Bronchial epithelial cell (primary cell): ENCODE measurements at regions not wholly inside any gene's neighbourhood (a gene's known extent, or its start where the extent isn't known, plus 50 kb on each side); places are given as distances from the start of the nearest gene placed in this dataset.
"Not testable (repeated sequence)": the region's sequence is repeated elsewhere in the genome, so short reads cannot be mapped to it uniquely, and the experiment has no call there.

Experiments
- DNase-seq: peaks from one replicate; pipeline ENCODE4 v3.0.0-alpha.2; 2010; ENCODE audit warnings: low read depth
- FAIRE-seq: peaks from 2 replicates; lab custom pipeline; 2011; peaks lifted over from hg19 to GRCh38; lab: Jason Lieb, UNC
- H3K27me3 ChIP-seq: 2 replicates; pipeline ENCODE4 v1.5.1; 2011; ENCODE audit warnings: low read length; ENCODE audit not compliant: control insufficient read depth, insufficient read depth
- H3K36me3 ChIP-seq: 2 replicates; pipeline ENCODE4 v1.5.1; 2011; ENCODE audit warnings: low read length; ENCODE audit not compliant: control insufficient read depth, insufficient read depth
- H3K4me3 ChIP-seq: 2 replicates; pipeline ENCODE4 v1.5.1; 2011; ENCODE audit warnings: mild to moderate bottlenecking, low read depth, low read length, control low read depth
- CTCF ChIP-seq: IDR thresholded peaks from 2 replicates; pipeline ENCODE4 v1.5.1; 2011; ENCODE audit warnings: mild to moderate bottlenecking, moderate library complexity, low read length, control low read depth, inconsistent platforms; ENCODE audit not compliant: insufficient read depth, severe bottlenecking

DNA sequence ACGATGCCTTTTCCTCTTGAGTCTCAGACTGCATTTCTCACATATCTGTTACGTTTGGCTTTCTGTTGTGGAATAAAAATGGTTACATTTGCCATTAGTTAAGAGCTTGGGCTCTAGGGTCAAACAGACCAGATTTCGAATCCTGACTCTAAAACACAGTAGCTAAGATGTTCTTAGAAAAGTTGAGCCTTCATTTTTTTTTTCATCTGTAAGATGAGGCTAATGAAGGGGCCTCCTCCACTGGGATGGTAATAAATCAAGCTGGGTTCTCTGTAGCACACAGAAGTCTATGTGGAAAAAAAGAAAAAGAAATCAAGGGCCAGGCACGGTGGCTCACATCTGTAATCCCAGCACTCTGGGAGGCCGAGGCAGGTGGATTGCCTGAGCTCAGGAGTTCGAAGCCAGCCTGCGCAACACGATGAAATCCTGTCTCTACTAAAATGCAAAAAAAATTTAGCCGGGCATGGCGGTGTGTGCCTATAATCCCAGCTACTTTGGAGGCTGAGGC, 49.9 kb upstream of the CAPRIN1 start:
- FAIRE-seq = no peak
- H3K27me3 ChIP-seq = peaks cover 2% of the 10 kb centered on the region
- H3K36me3 ChIP-seq = no peaks in the 10 kb centered on the region
- TF ChIP-seq CTCF = no peak
- no peak overlapping the region for H3K4me3 ChIP-seq
- no peak for DNase-seq

DNA sequence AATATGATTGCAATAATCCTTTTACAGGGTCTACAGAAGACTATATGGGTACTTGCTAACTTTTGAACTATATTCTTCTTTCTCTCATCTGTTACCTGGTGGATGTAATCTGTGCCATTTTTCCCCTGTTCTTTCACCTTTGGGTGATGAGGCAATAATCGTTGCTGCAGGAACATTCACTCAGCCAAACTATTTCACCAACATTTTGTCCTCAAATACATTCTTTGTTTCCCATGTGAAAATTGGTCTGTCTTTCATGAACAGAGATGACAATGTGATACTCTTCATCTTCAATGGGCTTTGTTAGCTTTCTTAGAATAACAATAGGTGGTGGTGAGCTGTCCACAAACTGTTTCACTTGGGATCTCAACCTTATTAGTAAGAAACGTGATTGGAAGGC, 52.1 kb upstream of the CAPRIN1 start:
- no peak for TF ChIP-seq CTCF
- DNase-seq (no peak), FAIRE-seq (no peak)
- Histone ChIP-seq H3K27me3 (peaks cover 4% of the 10 kb centered on the region), H3K36me3 (no peaks in the 10 kb centered on the region), H3K4me3 (no peak overlapping the region)

DNA sequence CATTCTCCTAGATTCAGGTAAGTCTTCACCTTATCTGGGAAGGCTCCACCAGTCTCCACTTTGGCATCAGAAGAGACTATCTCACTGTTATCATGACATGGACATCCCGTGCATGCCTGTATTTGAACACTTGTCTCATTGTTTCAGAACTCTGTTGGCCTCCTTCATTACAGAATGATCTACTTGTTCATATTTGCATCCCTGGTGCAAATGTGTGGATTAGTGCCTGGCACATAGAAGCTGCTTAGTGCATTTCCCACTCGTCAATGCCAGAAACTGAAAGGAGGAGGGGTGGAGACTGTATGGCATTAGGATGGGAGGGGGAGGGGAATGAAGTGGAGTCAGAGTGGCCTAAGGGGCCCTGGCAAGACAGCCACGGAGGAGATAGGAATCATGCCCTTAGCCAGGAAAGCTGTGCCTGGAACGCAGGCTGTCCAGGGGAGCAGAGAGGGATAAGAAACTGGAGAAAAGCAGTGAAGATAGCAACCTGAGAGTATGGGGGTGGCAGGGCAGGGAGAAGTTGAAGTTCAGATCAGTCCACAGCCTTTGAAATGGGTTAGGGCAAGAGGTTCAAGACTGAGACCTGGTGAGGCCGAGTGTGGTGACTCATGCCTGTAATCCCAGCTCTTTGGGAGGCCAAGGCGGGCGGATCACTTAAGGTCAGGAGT, 53.8 kb upstream of the CAPRIN1 start:
- FAIRE-seq (no peak), DNase-seq (no peak)
- Histone ChIP-seq H3K4me3 (no peak overlapping the region), H3K36me3 (no peaks in the 10 kb centered on the region), H3K27me3 (peaks cover 2% of the 10 kb centered on the region)
- TF ChIP-seq CTCF = no peak

DNA sequence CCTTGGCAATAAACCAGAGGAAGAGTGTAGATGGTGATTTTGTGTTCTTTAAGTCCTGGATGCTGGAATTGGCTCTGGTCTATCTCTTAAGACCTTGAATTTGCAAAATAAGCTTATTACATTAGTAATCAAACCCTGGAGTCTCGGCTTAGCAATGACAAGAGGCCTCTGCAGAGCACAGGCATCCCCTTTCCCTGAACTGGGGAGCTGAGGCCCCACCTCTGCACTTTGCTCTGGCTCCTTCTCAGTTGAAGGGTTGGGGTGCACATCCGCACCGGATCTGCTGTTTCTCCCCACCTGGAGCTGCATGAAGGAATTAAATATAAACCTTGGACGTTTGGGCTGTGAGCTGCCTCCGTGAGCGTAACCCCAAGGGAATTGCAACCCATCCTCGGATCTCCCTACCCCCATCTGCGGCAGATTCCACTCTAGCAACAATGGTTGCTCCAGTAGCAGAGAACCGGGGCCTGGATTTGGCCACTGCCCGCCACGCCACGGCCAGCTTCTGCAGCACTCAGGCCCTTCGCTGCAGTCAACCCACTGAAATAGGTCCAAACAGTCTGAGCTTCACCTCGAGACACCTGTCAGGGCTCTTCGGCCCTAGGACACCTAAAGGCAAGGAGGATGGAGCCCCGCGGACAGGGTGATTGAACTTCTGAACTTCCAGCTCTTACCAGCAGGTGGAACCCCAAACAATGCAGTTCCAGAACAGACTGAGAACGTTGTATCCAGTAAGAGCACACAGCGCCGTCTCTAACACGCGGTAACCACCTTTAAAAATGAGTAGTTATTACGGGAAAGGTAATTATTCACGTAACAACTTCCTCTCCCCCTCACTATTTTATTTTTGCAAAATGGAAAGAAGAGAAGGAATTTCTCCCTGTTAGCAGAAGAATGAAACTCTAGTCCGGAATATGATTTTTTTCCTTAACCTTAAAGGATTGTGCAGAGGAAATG, 54.8 kb upstream of the CAPRIN1 start:
- peak; percentile 79 for TF ChIP-seq CTCF
- no peak for FAIRE-seq

GRCh38 chr11:33994937-33995336, 56.6 kb upstream of the CAPRIN1 start:
- no peak for DNase-seq
- FAIRE-seq = no peak
- no peaks in the 10 kb centered on the region for H3K36me3 ChIP-seq
- peaks cover 2% of the 10 kb centered on the region for H3K27me3 ChIP-seq
- no peak overlapping the region for H3K4me3 ChIP-seq
- no peak for TF ChIP-seq CTCF

More for the DNA sequence above, 54.8 kb upstream of the CAPRIN1 start:
- Histone ChIP-seq H3K4me3 (no peak overlapping the region), H3K36me3 (no peaks in the 10 kb centered on the region), H3K27me3 (peaks cover 2% of the 10 kb centered on the region)
- peak; percentile 73 for DNase-seq

DNA sequence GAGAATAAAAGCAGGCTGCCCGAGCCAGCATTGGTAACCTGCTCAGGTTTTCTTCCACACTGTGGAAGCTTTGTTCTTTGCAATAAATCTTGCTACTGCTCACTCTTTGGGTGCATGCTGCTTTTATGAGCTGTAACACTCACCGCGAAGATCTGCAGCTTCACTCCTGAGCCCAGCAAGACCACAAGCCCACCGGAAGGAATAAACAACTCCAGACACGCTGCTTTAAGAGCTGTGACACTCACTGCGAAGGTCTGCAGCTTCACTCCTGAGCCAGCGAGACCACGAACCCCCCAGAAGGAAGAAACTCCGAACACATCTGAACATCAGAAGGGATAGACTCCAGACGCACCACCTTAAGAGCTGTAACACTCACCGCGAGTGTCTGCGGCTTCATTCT, 60.4 kb upstream of the CAPRIN1 start:
- not testable (repeated sequence) for H3K4me3 ChIP-seq, FAIRE-seq, H3K27me3 ChIP-seq, DNase-seq, H3K36me3 ChIP-seq

- FAIRE-seq, H3K4me3 ChIP-seq: not testable (repeated sequence)
Measured at GRCh38 chr11:33990131-33990530, 61.4 kb upstream of the CAPRIN1 start.

More at GRCh38 chr11:33990131-33990530, 61.4 kb upstream of the CAPRIN1 start:
- DNase-seq, H3K36me3 ChIP-seq, H3K27me3 ChIP-seq: not testable (repeated sequence)
